Loucy (cell line): ENCODE measurements at regions not wholly inside any gene's neighbourhood (a gene's known extent, or its start where the extent isn't known, plus 50 kb on each side); places are given as distances from the start of the nearest gene placed in this dataset.

Experiments used
- EZH2phosphoT487 ChIP-seq: fragments of 200-600 bp; IDR thresholded peaks from 2 replicates; pipeline ENCODE4 v1.6.1; 2018; ENCODE audit warnings: antibody characterized with exemption, mild to moderate bottlenecking, moderate library complexity, borderline replicate concordance
- TF ChIP-seq, protein P1 (sequence below): fragments of 200-600 bp; sonication (generic); conservative IDR thresholded peaks from 2 replicates; pipeline ENCODE4 v1.5.1; 2014; ENCODE audit warnings: mild to moderate bottlenecking, antibody characterized with exemption, low read length

DNA sequence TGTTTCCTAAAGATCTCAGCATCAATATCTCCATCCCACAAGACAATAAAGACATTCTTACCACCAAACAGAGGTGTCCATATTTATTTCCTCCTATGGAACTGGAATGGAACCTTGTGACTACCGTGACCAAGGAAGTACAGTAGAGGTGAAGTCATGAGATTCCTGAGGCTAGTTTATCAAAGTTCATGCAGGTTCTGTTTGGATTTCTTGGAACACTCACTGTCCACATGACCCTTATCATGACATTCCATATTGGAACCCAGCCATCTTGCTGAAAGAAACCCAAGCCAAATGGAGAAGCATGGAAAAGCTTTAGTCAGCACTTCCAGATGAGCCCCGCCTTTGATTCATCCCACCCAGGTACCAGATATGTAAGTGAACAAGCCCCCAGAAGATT lies 516.0 kb upstream of the POU3F3 start:
- TF ChIP-seq, protein P1, sequence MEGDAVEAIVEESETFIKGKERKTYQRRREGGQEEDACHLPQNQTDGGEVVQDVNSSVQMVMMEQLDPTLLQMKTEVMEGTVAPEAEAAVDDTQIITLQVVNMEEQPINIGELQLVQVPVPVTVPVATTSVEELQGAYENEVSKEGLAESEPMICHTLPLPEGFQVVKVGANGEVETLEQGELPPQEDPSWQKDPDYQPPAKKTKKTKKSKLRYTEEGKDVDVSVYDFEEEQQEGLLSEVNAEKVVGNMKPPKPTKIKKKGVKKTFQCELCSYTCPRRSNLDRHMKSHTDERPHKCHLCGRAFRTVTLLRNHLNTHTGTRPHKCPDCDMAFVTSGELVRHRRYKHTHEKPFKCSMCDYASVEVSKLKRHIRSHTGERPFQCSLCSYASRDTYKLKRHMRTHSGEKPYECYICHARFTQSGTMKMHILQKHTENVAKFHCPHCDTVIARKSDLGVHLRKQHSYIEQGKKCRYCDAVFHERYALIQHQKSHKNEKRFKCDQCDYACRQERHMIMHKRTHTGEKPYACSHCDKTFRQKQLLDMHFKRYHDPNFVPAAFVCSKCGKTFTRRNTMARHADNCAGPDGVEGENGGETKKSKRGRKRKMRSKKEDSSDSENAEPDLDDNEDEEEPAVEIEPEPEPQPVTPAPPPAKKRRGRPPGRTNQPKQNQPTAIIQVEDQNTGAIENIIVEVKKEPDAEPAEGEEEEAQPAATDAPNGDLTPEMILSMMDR: no peak
- TF ChIP-seq EZH2phosphoT487: no peak
